ENCODE measurements at regions not wholly inside any gene's neighbourhood (a gene's known extent, or its start where the extent isn't known, plus 50 kb on each side); places are given as distances from the start of the nearest gene placed in this dataset.
"Not testable (repeated sequence)": the region's sequence is repeated elsewhere in the genome, so short reads cannot be mapped to it uniquely, and the experiment has no call there.

DNA sequence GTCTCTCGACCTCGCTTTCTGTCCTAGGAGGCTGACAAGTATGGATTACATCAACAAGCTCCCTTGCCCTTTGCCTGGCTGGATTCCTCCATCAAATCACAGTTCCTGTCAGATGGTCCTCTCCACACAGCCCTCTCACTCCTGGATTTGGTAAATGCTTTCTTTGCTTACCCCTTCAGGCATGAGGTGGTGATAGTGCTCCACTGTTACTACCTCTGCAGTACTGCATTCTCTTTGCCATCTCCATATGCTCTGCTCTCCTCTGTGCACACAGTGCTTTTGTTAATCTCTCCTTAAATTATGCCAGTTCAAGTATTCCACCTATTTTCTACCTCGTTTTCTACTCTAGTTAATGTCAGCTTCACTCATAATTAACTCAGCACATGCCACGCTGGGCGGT, 279.2 kb downstream of the DMAC1 start:
- no peak for DNase-seq (ENCODE audit: low read depth in 1 of 2, low spot score in 1 of 2)
- in situ Hi-C loops (cut with HindIII; ENCODE audit: low pct_unique_long_range_greater_than_20kb, low sequenced_read_pairs), result no loop called here

GRCh38 chr9:7516376-7516775, 283.2 kb downstream of the DMAC1 start:
- DNase-seq (ENCODE audit: low read depth in 1 of 2, low spot score in 1 of 2), result no peak
- no peak for TF ChIP-seq JUND (IDR thresholded peaks at IDR 0.05; ENCODE audit: low read depth)
- in situ Hi-C loops (cut with HindIII; ENCODE audit: low pct_unique_long_range_greater_than_20kb, low sequenced_read_pairs), result no loop called here

More for the DNA sequence above, 279.2 kb downstream of the DMAC1 start:
- TF ChIP-seq JUND (IDR thresholded peaks at IDR 0.05; ENCODE audit: low read depth), result no peak

DNA sequence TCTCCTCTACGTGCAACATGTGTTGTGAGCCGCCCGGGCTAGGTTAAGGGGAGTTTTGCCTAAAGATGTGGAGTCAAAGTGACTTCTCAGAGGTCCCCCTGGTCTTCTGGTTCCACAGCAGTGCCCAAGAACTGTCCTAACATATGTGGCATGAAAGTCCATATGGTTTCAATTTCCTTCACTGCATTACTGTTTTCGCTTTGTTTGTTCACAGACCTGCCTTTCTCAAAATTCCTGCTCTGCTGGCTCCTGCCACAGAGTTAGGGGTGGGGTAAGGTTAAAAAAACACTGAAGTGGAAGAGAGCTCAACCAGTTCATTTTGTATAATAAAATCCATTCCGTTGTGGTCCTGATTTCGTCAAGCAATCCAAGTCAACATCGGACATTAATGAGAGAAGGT, 289.4 kb downstream of the DMAC1 start:
- DNase-seq (ENCODE audit: low read depth in 1 of 2, low spot score in 1 of 2), result peak in 1 of 2 experiments; percentile 50
- no peak for TF ChIP-seq JUND (IDR thresholded peaks at IDR 0.05; ENCODE audit: low read depth)

DNA sequence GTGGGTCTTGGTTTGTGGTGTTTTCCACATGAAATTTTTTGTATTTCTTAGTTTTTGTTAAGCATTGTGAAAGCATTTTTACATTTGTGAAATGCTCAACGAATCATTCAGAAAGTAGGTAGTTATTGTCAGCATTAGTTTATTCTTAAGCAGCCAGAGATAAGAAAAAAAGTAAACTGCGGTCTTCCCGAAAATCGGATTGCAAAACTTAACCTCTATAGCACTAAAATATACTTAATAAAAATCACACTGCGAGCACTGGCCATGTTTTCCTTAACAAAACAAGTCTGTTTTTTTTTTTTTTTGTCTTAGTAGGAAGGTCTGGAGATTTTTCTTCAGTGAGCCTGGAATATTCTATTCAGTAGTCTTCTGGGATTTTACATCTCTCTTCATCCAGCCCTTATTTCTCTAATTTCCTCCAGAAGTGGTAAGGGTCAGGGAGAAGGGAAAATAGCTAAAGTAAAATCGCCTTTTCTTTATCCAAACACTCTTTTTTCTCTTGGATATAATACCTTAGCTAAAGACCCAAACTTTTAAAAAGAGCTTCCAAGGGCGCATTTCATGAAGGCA, 289.9 kb downstream of the DMAC1 start:
- in situ Hi-C loops (cut with HindIII; ENCODE audit: low pct_unique_long_range_greater_than_20kb, low sequenced_read_pairs), result no loop called here
- DNase-seq (ENCODE audit: low read depth in 1 of 2, low spot score in 1 of 2), result no peak
- no peak for TF ChIP-seq JUND (IDR thresholded peaks at IDR 0.05; ENCODE audit: low read depth)

More for the DNA sequence above, 289.4 kb downstream of the DMAC1 start:
- in situ Hi-C loops (cut with HindIII; ENCODE audit: low pct_unique_long_range_greater_than_20kb, low sequenced_read_pairs), result no loop called here

GRCh38 chr9:7508516-7508915, 291.1 kb downstream of the DMAC1 start:
- no peak for TF ChIP-seq JUND (IDR thresholded peaks at IDR 0.05; ENCODE audit: low read depth)
- in situ Hi-C loops (cut with HindIII; ENCODE audit: low pct_unique_long_range_greater_than_20kb, low sequenced_read_pairs), result no loop called here
- DNase-seq (ENCODE audit: low read depth in 1 of 2, low spot score in 1 of 2), result no peak

DNA sequence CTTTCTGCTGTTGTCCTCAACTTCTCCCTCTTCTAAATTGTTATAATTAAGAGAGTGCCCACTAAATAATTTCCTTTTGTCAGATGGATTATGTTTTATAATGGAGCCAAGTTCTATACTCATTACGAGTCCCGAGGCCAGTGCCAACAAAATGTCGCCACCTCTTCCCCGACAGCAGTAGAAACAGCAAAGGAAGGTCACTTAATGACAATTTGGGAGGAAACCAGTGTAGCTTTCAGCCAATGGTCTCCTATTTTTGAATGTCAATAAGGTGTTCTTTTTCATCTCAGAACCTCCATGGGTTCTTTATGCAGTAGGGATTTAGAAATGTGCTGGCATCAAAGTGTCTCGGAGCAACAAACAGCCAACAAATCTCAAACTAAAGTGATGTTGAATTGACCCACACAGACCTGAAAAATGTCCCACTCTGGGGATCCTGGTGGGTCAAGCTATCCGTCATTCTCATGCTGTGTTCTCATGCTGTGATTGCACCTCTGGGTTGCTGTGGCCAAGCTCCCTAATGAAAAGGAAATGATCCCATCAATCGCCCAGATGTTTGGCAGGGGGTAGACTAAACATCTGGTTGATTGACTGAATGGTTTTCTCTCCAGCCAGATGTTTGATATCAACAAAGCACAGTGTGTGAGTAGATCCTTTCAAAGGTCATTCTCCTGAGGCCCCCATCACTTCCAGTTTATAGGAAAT, 291.9 kb downstream of the DMAC1 start:
- in situ Hi-C loops (cut with HindIII; ENCODE audit: low pct_unique_long_range_greater_than_20kb, low sequenced_read_pairs), result no loop called here
- no peak for TF ChIP-seq JUND (IDR thresholded peaks at IDR 0.05; ENCODE audit: low read depth)
- DNase-seq (ENCODE audit: low read depth in 1 of 2, low spot score in 1 of 2), result no peak

DNA sequence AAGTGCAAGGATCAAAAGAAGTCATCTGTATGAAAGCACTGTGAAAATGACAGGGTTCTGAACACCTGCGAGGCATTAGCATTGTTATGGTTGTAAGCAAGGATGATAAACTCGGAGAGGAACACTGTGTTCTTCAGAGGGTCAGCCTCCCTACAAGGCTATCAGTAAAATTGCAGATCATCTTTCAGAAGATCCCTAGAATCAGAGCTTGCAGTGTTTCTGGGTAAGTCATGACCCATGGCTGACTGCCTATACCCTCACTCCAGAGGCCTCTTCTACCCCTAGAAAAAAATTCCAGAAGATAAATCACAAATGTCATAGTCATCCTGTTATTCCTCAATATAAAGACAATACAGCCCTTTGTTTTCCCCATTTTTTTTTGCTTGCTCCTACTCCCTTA, 292.6 kb downstream of the DMAC1 start:
- TF ChIP-seq JUND (IDR thresholded peaks at IDR 0.05; ENCODE audit: low read depth), result no peak
- DNase-seq (ENCODE audit: low read depth in 1 of 2, low spot score in 1 of 2), result no peak
- in situ Hi-C loops (cut with HindIII; ENCODE audit: low pct_unique_long_range_greater_than_20kb, low sequenced_read_pairs), result no loop called here

DNA sequence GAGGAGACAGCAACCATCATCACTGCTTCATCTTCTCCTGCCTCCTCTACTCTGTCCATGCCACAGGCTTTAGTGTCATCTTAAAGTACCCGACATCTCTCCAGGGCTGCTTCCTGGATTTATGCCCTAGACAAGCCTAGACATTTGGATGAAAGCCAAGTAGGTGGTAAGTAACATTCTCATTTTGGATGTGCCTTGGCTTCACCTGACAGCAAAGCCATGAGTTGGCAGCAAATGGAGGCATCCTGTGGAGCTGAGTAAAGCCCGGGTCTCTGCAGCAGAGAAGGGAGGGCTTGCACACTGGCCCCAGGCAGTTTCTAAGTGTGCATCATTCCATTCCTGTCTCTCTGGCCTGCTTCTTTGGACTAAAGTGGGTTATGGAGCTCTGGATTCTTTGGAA, 299.1 kb downstream of the DMAC1 start:
- no peak for TF ChIP-seq JUND (IDR thresholded peaks at IDR 0.05; ENCODE audit: low read depth)
- in situ Hi-C loops (cut with HindIII; ENCODE audit: low pct_unique_long_range_greater_than_20kb, low sequenced_read_pairs), result no loop called here
- no peak for DNase-seq (ENCODE audit: low read depth in 1 of 2, low spot score in 1 of 2)

- in situ Hi-C loops (cut with HindIII; ENCODE audit: low pct_unique_long_range_greater_than_20kb, low sequenced_read_pairs), result no loop called here
- no peak for DNase-seq (ENCODE audit: low read depth in 1 of 2, low spot score in 1 of 2)
- TF ChIP-seq JUND (IDR thresholded peaks at IDR 0.05; ENCODE audit: low read depth), result no peak
These were observed 307.9 kb downstream of the DMAC1 start for GRCh38 chr9:7491641-7492040.

DNA sequence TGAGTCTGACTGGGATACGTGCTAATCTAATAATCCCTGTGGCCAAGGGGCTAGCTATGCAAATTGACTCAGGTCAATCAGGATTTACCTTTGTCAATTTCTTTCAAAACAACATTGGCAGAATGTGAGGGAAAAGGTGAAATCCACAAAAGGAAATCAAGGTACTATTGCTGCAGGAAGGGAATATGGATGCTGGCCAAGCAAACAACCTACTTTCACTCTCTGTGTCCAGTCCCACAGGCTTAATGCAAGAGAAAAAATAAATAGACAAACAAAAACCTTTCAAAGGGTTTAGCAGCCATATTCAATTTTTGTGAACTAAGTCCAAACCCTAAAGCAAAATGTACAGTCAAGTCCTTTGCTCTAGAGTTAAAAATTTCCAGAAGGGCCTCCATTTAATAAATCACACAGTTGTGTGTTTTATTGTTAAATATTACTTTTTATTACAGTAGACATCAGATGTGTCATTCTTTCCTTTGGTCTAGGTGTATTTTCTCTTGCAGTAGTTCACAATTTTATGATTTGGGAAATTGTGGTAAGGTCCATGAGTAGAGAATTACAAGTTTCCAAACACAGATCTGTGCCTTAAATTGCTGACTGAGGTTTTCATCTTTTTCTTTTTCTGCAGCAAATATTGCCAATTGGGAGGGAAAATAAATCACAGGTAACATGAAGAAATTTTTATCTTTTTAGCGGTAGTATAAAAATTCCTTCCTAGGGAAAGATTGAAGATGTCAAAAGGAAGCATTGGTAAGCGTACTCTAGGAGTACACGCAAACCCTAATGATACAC, 309.1 kb downstream of the DMAC1 start:
- no peak for TF ChIP-seq JUND (IDR thresholded peaks at IDR 0.05; ENCODE audit: low read depth)
- in situ Hi-C loops (cut with HindIII; ENCODE audit: low pct_unique_long_range_greater_than_20kb, low sequenced_read_pairs), result no loop called here
- DNase-seq (ENCODE audit: low read depth in 1 of 2, low spot score in 1 of 2), result peak in 1 of 2 experiments; percentile 16

DNA sequence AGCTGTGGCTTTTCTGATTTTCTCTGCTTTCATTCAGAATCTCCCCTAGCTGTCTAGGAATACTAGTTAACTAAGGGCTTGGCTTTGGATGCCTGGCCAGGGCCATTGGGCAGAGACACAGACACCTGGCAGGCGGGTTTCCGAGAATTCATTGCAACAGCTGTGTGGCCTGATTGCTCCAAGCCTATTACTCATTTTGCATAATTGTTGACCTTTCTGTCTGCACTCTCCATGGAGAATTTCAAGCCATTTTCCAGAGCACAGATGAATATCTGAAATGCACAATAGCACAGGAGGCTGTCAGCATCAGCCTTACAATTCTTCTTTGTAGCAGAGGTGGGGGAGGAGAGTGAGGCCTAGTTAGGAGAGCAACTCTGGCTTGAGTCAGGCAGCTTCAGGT, 310.5 kb downstream of the DMAC1 start:
- in situ Hi-C loops (cut with HindIII; ENCODE audit: low pct_unique_long_range_greater_than_20kb, low sequenced_read_pairs), result no loop called here
- no peak for DNase-seq (ENCODE audit: low read depth in 1 of 2, low spot score in 1 of 2)
- no peak for TF ChIP-seq JUND (IDR thresholded peaks at IDR 0.05; ENCODE audit: low read depth)

- DNase-seq (ENCODE audit: low read depth in 1 of 2, low spot score in 1 of 2); in situ Hi-C loops (cut with HindIII; ENCODE audit: low pct_unique_long_range_greater_than_20kb, low sequenced_read_pairs): not testable (repeated sequence)
These were observed 315.6 kb downstream of the DMAC1 start for GRCh38 chr9:7484014-7484413.

GRCh38 chr9:7481570-7481969, 318.0 kb downstream of the DMAC1 start:
- no peak for TF ChIP-seq JUND (IDR thresholded peaks at IDR 0.05; ENCODE audit: low read depth)
- in situ Hi-C loops (cut with HindIII; ENCODE audit: low pct_unique_long_range_greater_than_20kb, low sequenced_read_pairs), result no loop called here
- no peak for DNase-seq (ENCODE audit: low read depth in 1 of 2, low spot score in 1 of 2)

Measured in T47D (cell line).